Heart left ventricle (tissue), 16 donors: ENCODE measurements at regions not wholly inside any gene's neighbourhood (a gene's known extent, or its start where the extent isn't known, plus 50 kb on each side); places are given as distances from the start of the nearest gene placed in this dataset.
A peak's percentile ranks its signal among the peaks of the same experiment; 100 is the strongest.

ENCODE experiments used
- ATAC-seq, 4 donors: fragments of 200-7000 bp; cut with Tn5 transposase; one replicate each; pipeline ENCODE4 v1.9.1; 2020 to 2022; ENCODE audit warnings: moderate library complexity in 4 of 4, mild to moderate bottlenecking in 3 of 4, moderate number of reproducible peaks in 1 of 4
- DNase-seq, 5 donors: peaks; one replicate each; pipeline ENCODE4 v3.0.0-alpha.2; 2020
- H3K27ac ChIP-seq, 12 donors: fragments of 200-600 bp; sonication (generic) in 4 of 12; one replicate each; pipeline versions ENCODE4 v1.5.0 to v1.8.0; 2016 to 2022; ENCODE audit warnings: mild to moderate bottlenecking in 2 of 12
- H3K27me3 ChIP-seq, 9 donors: fragments of 200-600 bp; sonication (generic) in 2 of 9; one replicate each; pipeline versions ENCODE4 v1.5.1 to v1.8.0; 2016 to 2022; ENCODE audit warnings: mild to moderate bottlenecking in 3 of 9
- H3K36me3 ChIP-seq, 9 donors: fragments of 200-600 bp; sonication (generic) in 2 of 9; one replicate each; pipeline versions ENCODE4 v1.5.0 to v1.8.0; 2018 to 2022; ENCODE audit warnings: mild to moderate bottlenecking in 2 of 9
- H3K4me1 ChIP-seq, 12 donors: fragments of 200-600 bp; sonication (generic) in 4 of 12; one replicate each; pipeline versions ENCODE4 v1.5.0 to v1.8.0; 2016 to 2022; ENCODE audit warnings: mild to moderate bottlenecking in 3 of 12
- H3K4me3 ChIP-seq, 12 donors: fragments of 200-600 bp; sonication (generic) in 4 of 12; one replicate each; pipeline versions ENCODE4 v1.5.0 to v1.8.0; 2017 to 2022; ENCODE audit warnings: mild to moderate bottlenecking in 9 of 12, moderate library complexity in 4 of 12
- H3K9me3 ChIP-seq, 12 donors: fragments of 200-600 bp; sonication (generic) in 4 of 12; one replicate each; pipeline versions ENCODE4 v1.5.0 to v1.8.0; 2016 to 2022; ENCODE audit warnings: mild to moderate bottlenecking in 1 of 12
- POLR2A ChIP-seq, 2 donors: fragments of 450-650 bp; IDR thresholded peaks; one replicate each; pipeline ENCODE4 v1.6.1; 2017; ENCODE audit warnings: antibody characterized with exemption in 2 of 2, mild to moderate bottlenecking in 2 of 2, moderate library complexity in 2 of 2
- WGBS, 4 donors: extraction: QIAGEN DNeasy Blood & Tissue Kit in 2 of 4; methylation state at CpG; one replicate each; pipeline versions ENCODE4 v1.1.5 to v1.1.7; 2013 to 2018; 5-methylcytosine and 5-hydroxymethylcytosine counted together
- intact Hi-C, 10 donors: fragments of 100-400 bp; cut with DNase I; formaldehyde crosslinking; loops; one replicate each; pipeline versions ENCODE4 v1.11.1 to v1.14.2; 2022
- TF ChIP-seq, protein P1 (sequence below), 12 donors: fragments of 200-600 bp; sonication (generic) in 4 of 12; IDR thresholded peaks; one replicate each; pipeline versions ENCODE4 v1.5.0 to v1.8.0; 2018 to 2022; ENCODE audit warnings: antibody characterized with exemption in 12 of 12, mild to moderate bottlenecking in 5 of 12
- donor health status: ischemic (EF 13 %, LVEDD 7.1; RV severe dilation, severe dysfunction).
- donor health status: healthy with polysubstance abuse.
- donor health status: DM: no; HTN: yes; CAD: no.
- donor health status: DM: no; HTN: no; CAD: no.
- donor health status: ischemic (EF 25% LVEDD 6.9; RV normal size, moderate dysfunction).
- donor health status: ischemic (EF 25% LVEDD 5.7; RV mildly dilated, moderate dysfunction).
- donor health status: healthy.
- donor health status: DM: yes; HTN: yes; CAD: no.
- donor health status: ischemic (EF 35%, LVEDD 5.7; RV mildly dilated, moderate dysfunction).
- donor health status: nonischemic (EF 11% LVEDD 7.7; RV severe dilation, severe dysfunction).
- donor health status: DM: yes; HTN: yes; CAD: no.
- donor health status: PGD.
- donor health status: ischemic (EF 29% LVEDD 5.4; RV normal size, mild dysfunction).
- donor health status: nonischemic (EF 23%, LVEDD 6.1; RV moderate dilation, normal function).

DNA sequence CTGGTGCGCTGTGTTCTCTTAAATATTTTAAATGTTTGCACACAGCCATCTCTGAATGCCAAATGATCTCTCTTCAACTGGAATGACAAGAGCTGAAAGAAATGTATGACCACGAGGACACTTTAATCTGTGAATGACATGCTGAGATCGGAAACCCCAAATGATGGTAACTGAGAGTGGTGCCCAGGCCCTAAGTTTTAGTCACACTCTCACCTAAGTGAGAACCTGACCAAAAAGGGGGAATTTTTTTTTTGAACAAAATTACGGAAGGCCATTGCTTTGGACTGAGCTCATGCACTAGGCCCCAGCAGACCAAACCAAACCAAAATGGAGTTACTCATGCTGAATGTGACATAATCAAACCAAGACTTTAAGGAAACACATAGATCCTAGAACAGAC is 167.1 kb upstream of the TUT7 start:
- DNase-seq (no peak), ATAC-seq (no peak)
- H3K36me3 ChIP-seq, result no peaks in the 10 kb centered on the region
- no peak overlapping the region for H3K27ac ChIP-seq
- no peaks in the 10 kb centered on the region for H3K9me3 ChIP-seq
- H3K27me3 ChIP-seq, result no peaks in the 10 kb centered on the region
- H3K4me1 ChIP-seq, result no peaks in the 10 kb centered on the region
- H3K4me3 ChIP-seq, result no peak overlapping the region
- intact Hi-C loops, result no loop called here
- WGBS, 4 donors, result 87 to 88% (median 87%) methylated on average over 4 of the region's 4 CpGs
- no peak for TF ChIP-seq POLR2A (IDR thresholded peaks at IDR 0.05)
- TF ChIP-seq, protein P1, sequence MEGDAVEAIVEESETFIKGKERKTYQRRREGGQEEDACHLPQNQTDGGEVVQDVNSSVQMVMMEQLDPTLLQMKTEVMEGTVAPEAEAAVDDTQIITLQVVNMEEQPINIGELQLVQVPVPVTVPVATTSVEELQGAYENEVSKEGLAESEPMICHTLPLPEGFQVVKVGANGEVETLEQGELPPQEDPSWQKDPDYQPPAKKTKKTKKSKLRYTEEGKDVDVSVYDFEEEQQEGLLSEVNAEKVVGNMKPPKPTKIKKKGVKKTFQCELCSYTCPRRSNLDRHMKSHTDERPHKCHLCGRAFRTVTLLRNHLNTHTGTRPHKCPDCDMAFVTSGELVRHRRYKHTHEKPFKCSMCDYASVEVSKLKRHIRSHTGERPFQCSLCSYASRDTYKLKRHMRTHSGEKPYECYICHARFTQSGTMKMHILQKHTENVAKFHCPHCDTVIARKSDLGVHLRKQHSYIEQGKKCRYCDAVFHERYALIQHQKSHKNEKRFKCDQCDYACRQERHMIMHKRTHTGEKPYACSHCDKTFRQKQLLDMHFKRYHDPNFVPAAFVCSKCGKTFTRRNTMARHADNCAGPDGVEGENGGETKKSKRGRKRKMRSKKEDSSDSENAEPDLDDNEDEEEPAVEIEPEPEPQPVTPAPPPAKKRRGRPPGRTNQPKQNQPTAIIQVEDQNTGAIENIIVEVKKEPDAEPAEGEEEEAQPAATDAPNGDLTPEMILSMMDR (IDR thresholded peaks at IDR 0.05), result no peak

DNA sequence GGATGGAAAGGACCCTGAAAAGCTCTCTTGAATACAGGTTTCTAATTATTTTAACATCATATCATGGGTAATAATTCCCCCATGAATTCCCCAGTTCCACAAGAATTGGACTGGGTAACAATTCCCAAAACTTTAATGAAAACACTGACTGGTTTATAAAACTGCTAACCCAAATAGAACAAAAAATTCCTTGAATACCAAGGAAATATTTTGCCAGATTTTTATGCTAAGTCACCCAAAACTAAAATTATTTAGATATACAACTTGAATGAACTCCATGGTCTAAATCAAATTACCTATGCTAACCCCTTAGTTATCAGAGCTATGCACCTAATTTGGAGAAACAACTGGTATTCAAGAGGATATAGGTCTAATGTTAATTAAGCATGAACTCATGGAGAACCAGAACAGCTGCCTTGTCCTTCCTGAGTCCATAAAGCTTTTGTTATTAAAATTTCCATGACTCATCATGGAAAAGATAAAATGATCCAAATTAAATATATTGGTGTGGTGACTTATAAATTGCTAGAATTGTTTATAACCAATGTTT is 164.9 kb upstream of the TUT7 start:
- ATAC-seq (no peak), DNase-seq (no peak)
- Histone ChIP-seq H3K27ac (no peak overlapping the region), H3K4me1 (no peaks in the 10 kb centered on the region), H3K9me3 (no peaks in the 10 kb centered on the region), H3K36me3 (no peaks in the 10 kb centered on the region), H3K4me3 (no peak overlapping the region), H3K27me3 (no peaks in the 10 kb centered on the region)
- TF ChIP-seq POLR2A (IDR thresholded peaks at IDR 0.05), result no peak
- TF ChIP-seq, protein P1 (IDR thresholded peaks at IDR 0.05), result no peak
- intact Hi-C loops, result no loop called here

DNA sequence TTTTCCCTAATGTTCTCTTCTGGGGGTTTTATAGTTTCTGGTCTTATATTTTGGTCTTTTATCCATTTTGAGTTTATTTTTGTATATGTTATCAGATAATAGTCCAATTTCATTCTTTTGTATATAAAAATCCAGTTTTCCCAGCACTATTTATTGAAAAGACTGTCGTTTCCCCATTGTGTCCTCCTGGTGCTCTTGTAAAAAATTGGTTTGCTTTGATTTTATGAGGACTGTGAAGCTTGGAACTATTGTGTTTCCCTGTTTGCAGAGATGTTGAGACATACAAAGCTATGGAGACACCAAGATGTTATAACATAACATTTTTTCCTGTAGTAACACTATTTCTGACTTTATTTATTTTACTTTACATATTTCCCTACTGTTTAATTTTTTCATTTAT is 163.3 kb upstream of the TUT7 start:
- H3K9me3 ChIP-seq, result no peaks in the 10 kb centered on the region
- H3K4me1 ChIP-seq, result no peaks in the 10 kb centered on the region
- TF ChIP-seq, protein P1 (IDR thresholded peaks at IDR 0.05), result no peak
- no peak for TF ChIP-seq POLR2A (IDR thresholded peaks at IDR 0.05)
- no peak for DNase-seq
- ATAC-seq, result no peak
- 92 to 96% (median 93%) methylated on average over 1 of the region's 1 CpG for WGBS, 4 donors
- intact Hi-C loops, result no loop called here
- no peaks in the 10 kb centered on the region for H3K27me3 ChIP-seq
- H3K4me3 ChIP-seq, result no peak overlapping the region
- H3K27ac ChIP-seq, result no peak overlapping the region
- no peaks in the 10 kb centered on the region for H3K36me3 ChIP-seq

DNA sequence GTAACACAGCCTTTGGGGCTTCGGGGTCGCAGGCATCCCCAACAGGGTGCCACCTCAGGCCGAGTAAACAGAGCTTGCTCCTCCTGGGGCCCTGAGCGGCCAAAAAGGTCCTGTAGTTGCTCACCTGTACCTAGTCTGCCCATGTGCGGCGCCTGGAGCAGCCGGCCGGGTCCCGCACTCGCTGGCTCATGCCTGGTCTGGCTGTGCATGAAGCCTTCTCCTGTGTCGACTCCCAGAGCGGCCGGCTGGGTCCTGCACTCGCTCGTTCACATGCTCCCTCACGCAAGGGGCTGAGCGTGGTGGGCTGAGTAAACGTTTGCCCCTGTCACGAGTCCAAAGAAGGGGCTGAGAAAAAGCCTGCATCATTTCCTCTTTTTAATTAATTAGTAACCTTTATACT is 162.4 kb upstream of the TUT7 start:
- H3K36me3 ChIP-seq, result no peaks in the 10 kb centered on the region
- H3K9me3 ChIP-seq, result no peaks in the 10 kb centered on the region
- ATAC-seq (no peak), DNase-seq (peak in 2 of 5 donors; percentile 17 to 63)
- H3K27ac ChIP-seq, result no peak overlapping the region
- no peak for TF ChIP-seq POLR2A (IDR thresholded peaks at IDR 0.05)
- TF ChIP-seq, protein P1 (IDR thresholded peaks at IDR 0.05), result no peak
- intact Hi-C loops, result no loop called here
- H3K4me1 ChIP-seq, result no peaks in the 10 kb centered on the region
- no peak overlapping the region for H3K4me3 ChIP-seq
- no peaks in the 10 kb centered on the region for H3K27me3 ChIP-seq
- 86 to 92% (median 90%) methylated on average over 16 to 19 of the region's 19 CpGs for WGBS, 4 donors
